D341Med (cell line): ENCODE measurements at regions not wholly inside any gene's neighbourhood (a gene's known extent, or its start where the extent isn't known, plus 50 kb on each side); places are given as distances from the start of the nearest gene placed in this dataset.
A peak's percentile ranks its signal among the peaks of the same experiment; 100 is the strongest.

Experiments
- DNase-seq: peaks from one replicate; pipeline ENCODE4 v3.0.0; 2012; ENCODE audit warnings: low spot score

DNA sequence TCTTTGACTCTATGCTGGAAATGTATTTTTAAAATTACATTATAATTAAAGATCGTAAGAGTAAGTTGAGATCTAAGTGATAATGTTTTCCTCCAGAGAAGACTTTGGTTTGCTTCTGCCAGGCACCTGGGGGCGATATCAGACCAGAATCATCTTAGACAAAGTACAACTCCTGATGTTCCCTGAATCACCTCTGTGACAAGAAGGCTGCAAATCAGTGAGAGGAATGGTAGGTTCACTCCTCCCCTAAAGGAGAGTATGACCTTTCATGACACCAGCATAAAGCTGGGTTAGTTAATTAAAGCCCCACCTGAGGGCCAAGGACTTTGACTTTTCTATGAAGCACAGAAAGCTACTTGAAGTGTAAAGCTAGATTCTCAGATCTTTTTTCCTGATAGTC lies 114.4 kb upstream of the DTNA start:
- peak; percentile 43 for DNase-seq

DNA sequence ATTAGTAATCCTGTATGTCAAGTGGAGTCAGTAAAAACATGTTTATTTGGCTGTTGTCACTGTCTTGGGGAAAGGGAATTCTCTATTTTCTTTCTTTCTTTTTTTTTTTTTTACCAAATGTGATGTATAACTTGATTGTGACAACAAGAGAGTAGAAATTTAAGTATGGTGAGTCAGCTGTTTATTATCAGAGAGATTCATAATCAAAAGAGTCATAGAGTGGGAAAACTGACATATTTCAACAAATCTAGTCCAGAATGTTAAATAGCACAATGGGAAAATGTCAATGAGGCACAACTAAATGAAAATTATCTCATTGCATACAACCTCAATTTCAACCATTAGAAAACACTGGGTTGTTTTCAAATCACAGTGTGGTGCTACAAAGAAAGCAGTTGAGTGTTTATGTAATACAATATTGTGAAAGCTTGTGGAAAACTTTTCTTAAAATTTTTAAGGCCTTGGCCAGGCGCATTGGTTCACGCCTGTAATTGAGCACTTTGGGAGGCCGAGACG lies 111.9 kb upstream of the DTNA start:
- DNase-seq: no peak

DNA sequence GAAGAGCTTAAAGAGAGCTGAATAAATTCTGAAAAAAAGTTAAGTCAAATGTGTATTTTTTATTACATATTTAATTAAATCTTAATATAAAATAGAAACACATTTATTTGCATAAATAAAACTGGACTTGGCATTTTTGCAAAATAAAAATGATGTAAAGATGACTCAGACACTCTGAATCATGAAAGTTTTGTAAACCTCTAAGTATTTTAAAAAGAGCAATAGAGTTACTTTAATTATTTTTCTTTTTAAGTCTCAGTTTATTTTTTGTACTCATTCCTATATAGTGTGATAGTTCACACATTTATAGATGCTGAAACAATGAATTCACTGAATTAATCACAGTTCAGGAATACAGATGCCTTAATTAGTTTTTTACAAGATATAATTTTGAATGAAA lies 109.9 kb upstream of the DTNA start:
- DNase-seq: no peak

DNA sequence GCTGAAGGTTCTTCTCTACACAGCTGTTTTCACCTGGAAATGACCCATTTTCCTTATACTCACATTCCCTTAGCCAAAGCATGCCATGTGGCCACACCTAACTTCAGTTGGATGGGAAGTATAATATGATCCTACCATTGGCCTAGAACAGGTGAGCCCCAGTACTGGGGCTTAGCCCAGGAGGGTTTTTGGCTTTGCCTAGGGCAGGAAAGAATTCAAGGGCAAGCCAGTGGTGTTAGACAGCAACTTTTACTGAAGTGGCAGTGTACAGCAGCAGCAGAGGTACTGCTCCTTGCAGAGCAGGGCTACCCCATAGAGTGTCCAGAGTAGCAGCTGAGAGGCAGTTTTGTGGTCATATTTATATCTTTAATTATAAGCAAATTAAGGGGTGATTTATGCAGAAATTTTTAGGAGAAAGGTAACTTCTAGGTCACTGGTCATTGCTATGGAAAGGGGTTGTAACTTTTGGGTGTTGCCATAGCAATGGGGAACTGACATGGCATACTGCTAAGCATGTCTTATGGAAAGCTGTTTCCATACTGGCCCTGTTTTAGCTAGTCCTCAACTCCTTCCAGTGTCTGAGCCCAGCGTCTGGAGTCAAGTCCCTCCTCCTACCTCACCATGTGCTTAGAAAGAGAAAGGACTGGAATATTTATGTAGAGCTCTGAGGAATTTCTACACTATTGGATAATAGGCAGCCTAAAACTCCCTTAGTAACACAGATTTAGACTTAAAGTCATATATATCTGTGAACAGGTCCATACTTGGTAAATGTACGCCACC lies 109.0 kb upstream of the DTNA start:
- no peak for DNase-seq

DNA sequence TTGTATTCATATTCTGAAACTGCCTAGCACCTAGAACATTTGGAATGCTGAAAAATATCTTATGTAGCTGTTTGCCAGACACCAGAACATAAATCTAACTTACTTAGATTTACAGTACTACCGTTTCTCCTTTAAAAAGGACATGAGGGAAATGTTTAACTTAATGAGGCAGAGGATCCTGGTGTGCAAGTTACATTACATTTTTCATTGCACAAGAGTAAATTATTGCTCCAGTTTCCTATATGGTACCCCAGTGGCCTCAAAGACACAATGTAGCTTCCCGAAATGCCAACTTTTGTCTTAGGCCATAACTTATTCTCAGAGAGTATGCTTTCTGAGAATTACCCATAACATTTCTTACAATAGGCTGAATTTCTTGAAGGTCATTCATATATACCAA lies 105.5 kb upstream of the DTNA start:
- no peak for DNase-seq

DNA sequence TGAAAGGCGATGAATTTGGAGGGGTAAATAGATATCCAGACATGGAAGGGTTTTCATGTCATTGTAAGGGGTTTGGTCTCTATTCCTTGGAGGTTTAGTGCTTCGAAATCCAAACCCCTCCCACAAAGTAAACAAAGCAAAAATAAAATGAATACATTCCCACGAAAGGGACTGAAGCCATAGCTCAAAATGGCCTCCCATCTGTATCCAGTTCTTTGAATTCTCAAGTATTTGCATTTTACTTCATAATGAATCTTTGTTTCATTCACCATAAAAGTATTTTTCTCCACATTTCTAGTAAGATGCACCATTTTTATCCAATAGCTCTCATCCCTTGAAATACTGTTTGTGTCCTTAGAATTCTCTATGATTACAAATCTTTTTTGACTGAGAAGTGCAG lies 103.2 kb upstream of the DTNA start:
- no peak for DNase-seq

DNA sequence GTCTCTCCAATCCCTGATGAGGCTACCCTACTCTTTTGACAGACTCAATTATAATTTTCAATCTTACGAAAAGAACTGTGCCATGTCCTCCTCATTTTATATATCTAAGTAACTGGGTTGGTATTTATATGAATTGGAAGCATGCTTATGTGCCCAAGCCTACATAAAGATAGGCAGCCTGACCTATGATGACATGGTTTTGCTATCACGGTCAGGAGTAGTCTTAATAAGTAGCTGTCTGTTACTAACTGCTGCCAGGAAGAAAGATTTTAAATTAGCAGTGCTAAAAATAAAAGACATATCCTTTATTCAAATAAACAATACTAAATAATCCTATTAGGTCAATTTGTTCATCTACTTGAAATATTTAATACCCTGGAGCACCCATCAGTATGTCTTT lies 102.0 kb upstream of the DTNA start:
- DNase-seq: no peak

DNA sequence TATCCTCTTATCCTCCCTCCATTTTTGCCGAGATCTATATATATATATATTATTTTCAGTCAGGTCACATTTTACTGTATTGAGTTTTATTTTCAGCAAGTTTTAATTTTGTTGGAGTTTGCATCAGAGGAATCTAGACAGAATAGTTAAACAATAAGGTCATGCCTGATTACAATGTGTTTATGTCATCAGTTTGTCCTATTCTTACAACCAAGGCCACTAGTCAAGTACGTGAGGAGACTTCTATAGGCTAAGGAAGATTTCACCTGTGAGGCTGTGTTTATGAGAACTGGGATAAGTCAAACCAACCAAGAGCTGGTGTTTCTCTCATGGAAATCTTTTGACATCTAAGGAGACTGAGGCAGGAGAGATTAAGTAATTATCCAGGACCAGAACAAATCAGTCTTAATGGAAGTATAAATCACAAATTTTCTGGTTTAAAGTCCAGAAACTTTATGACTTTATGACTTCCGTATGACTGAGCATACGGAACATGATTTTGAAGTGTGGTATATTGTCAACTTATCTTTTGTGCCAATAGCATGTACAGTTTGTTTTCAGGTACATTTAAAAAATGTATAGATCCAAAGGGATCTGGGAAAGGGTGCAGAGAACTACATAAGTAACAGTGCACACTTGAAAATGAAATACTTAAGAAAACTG lies 100.0 kb upstream of the DTNA start:
- DNase-seq: no peak

DNA sequence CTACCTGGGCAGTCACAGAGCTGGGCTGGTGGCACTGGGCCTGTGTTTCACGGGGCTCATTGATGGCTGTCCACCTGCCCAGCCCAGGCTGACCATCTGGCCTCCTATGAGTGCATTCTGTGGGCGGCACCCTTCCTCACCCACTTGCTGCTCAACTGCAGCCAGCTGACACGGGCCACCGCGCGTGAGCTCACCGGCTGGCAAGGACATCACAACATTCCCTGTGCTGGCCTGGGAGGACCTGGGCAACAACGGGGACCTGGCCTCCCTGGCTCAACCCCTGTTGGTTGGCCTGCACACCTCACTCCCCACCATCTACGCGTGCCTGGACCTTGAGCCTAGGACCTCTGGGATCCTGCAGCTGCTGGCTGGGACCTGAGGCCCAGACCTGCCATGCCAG lies 98.2 kb upstream of the DTNA start:
- DNase-seq: peak; percentile 38

DNA sequence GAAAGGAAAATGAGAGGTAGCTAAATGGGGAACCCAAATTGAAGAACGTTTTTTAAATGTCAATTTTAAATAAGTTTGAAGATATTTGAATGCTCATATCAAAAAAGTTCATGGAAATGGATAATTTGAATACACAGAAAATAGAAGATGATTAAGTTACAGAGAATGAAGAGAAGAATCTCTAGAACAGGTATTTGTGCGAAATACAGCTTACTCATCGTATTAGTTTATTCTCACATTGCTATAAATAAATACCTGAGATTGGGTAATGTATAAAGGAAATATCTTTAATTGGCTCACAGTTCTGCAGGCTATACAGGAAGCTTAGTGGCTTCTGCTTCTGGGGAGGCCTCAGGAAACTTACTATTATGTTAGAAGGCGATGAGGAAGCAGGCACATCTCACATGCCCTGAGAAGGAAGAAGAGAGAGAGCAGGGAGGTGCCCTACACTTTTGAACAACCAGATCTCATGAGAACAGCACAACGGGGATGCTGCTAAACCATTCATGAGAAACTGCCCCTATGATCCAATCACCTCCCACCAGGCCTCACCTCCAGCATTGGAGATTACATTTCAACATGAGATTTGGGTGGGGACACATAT lies 89.7 kb upstream of the DTNA start:
- DNase-seq: no peak

DNA sequence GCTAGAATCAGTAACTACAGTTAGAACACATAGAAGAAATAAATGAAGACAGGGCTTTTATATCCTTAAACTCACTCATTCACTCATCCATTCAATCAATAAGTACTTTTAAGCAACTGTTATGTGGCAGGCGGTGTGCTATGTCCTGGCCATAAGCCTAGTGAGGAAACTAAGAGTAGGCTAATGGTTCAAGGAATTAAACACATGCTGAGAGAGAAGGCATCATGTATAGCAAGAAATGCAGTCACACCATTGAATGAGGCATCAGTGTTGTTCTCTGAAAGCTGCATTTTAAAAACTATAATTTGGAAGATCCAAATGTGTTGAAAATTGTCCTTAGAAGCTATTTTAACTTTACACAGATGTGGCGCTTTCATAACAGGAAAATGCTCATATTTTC lies 86.5 kb upstream of the DTNA start:
- no peak for DNase-seq

DNA sequence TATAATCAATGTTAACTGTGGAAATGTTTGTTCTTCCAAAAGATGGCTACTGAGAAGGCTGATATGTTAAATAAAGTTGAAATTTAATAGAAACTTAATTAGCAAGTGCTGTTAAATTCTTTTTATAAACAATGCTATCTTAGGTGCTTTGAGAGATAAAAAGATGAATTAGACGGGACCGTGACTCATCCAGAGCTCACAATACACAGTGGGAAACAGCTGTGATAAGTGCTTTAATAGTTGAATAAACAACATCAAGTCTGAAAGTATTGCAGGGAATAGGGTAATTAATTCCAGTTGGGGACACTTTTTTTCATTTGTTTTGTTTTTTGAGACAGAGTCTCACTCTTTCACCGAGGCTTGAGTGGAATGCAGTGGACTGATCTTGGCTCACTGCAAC lies 85.5 kb upstream of the DTNA start:
- no peak for DNase-seq

DNA sequence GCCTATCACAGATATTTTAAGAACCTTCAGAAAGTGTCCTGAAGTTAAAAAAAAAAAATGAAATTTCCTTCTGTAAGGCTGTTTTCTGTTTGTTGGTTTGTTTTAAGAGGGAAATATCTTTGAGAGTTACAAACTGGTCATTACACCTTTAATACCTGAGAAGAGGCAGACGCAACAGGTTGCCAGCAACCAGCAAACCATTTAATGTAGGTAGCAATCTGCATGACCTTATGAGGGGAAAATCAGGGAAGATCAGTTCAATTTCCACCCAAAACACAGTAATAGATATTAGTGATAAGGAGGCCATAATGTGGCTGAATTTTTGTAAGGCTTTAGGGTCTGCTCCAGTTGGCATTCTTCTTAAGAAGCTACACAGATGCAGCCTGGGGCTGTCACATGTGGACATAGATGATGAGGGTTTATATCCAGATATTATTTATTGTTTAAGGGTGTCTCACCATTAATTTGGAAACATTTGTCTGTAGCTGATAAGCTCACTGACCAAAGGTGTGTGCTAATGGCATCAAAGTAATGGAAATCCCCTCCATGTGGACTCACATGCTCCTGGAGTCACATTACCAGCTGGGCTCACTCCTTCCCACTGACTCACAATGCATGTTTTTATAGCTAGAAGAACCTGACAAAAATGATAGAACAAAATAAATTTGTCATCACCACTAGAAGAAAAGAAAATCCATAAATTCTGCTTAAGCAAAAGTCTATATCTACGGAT lies 83.5 kb upstream of the DTNA start:
- no peak for DNase-seq

DNA sequence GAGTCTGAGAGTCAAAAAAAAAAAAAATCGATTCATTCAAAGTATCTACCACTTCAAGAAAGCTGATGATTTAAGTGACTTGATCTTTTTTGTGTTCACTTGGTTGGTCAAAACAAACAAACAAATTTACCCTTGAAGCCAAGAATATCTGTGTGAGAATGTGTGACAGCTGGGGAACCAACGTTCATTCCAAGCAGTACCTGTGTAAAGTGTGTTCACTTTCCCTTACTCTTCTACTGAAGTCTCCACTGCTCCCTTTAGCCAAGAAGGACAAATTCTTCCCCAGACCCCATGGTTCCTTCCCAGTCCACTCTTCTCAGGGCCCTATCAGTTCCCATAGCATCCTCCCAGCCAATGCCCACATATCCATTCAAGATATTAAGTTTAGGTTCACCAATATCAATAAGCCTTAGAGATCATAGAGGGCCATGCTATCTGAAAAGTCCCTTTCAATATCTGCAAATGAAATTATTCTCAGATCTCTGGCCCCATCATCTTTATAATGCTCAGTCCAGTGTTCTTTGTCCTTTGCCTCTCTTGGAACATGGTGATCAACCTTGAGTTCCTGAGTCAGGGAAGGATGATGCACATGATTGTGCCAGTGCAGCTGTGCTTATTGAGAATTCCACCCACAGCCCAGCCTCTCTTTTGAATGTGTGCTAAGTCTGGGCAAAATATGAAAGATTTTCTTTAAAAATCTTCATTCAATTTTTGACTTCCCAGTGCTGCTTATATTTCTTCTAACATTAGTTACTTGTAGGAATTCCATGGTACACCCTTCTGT lies 82.8 kb upstream of the DTNA start:
- DNase-seq: no peak

DNA sequence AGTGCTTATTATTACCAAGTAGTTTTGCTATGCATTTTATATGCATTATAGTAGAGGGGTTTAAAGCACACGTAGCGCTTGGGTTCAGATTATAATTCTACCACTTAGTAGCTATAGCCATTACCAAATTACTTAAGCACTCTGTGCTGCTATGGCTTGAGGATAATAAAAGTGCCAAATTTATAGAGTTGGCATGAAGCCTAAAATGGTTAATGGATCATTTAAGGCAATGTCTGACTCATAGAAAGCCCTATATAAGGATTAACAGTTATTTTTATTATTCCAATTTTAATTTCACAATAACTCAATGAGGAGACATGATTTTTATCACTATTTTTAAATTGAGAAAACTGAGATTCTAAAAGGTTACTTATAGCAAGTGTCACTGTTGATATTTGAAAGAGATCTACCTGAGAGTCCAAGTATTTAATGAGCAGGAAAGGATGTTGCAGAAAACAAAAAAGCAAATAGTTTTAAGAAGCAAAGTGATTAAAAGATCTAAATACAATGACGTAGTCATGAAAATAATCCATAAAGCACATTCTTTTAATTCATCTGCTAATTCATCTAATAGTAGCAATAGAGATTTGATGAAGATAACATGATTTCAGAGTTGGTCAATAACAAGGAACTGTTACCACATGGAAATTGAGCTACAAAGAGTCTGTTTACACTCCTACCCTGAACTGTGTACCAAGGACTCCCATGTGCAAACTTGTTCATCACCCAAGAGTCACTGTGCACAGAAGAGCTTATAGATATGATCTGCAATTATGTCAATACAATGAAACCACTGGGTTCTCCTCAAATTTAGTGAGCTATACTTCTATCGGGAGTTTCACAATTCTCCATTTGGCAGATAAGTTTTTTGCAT lies 78.8 kb upstream of the DTNA start:
- DNase-seq: no peak

DNA sequence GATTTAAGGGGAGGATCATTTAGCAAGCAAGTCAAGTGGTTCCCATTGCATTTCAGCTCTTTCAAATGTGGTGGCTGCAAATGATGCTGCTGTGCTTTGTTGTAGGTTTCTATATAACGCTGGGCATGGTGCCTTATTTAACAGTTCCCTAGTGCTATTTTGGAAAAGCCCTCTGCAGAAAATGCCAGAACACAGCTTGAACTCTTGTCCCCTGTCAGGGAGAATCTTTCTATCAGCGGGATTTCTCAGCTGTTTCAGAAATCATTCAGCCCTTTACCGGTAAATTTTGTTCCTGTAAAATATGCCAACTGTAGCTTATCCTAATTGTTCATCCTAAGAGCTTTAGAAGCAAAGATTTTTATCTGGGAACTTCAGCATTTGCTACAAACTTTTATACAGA lies 77.8 kb upstream of the DTNA start:
- DNase-seq: no peak

DNA sequence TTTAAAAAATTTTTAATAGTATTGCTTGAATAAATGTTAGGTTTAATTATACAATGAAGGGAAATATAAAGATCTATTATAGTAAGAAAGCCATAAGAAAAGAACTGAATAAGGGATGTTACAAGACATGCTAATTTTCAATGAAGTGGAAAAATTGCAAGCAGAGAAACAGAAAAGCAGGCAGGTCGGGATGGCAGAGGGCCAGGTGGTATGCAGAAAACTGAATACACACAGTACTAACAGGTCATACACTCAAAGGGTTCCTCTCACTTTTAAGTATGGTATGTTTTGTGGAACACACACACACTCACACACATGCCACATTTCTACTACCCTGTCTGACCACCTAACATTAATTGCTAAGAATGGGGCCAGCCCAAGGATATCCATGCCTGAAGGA lies 76.7 kb upstream of the DTNA start:
- DNase-seq: no peak

DNA sequence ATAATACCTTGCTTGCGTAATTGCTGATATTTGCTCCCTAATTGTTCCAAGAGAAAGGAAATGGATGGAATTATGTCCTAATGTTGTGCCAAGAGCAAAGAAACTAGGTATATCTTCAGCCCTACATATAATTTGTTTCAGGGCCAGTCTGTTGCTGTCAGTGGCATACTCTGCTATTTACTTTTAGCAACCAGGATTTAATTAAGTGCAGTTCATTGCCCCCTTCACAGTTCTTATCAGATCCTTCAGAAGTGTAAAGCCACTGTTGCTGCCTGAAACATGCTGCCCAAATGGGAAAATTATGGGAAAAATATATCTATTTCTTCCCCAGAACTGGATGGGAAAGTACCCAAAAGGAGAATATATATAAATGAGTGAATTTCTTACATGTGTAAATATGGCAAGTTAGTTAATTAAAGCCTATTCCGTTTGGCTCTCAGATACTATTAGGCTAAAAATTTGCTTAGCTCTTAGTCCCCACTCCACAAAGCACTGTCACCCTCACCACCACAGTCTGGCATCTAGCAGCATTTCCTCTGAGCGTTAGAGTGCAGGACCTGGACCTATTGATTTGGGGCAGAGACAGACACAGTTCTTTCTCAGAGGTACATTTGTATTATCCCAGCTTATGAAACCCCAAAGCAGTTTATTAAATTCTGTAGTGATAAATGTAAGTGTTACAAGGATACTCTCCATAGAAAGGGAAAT lies 72.8 kb upstream of the DTNA start:
- no peak for DNase-seq

DNA sequence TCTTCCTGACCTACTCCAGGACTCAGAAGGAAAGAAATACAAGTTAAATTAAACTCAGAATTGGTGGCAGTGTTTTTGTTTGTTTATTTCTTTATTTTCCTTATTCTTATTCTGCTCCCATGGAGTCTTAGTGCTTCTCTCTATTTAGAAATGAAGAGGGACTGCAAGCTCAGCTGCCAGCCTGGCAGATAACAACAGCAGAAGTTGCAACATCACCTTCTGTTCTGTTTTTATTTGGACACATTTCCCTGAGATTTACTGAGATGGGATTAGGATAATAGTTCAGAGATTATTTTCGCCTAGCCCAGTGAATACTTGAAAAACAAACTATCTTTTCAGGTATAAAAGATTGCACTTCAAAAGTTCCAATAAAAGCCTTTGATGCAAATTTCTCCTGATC lies 70.4 kb upstream of the DTNA start:
- no peak for DNase-seq

DNA sequence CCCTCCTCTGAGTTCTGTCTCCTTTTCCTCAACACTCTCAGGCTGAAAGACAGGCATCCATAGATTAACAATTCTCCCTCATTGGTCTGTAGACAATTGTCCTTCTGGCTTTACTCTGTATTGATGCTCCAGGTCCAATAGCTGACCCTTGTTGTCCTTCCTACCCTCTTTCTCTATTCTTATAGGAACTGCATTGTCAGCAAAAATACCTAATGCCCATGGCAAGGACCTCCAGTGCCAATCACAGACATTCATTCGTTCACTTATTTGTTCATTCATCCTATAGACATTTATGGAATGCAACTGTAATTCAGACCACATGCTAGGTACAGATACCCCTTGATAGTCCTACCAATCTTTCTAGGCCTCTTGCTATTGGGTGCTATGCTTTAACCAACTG lies 69.8 kb upstream of the DTNA start:
- DNase-seq: no peak
